HEK293T (cell line): ENCODE measurements at regions not wholly inside any gene's neighbourhood (a gene's known extent, or its start where the extent isn't known, plus 50 kb on each side); places are given as distances from the start of the nearest gene placed in this dataset.

Experiments
- ARNT ChIP-seq: fragments of 450-650 bp; IDR thresholded peaks from 2 replicates; pipeline ENCODE4 v1.6.1; 2017; ENCODE audit warnings: mild to moderate bottlenecking
- CTBP1 ChIP-seq: fragments of 450-650 bp; IDR thresholded peaks from 2 replicates; pipeline ENCODE4 v1.6.1; 2016; ENCODE audit warnings: borderline replicate concordance
- FOXA1 ChIP-seq: fragments of 450-650 bp; IDR thresholded peaks from 2 replicates; pipeline ENCODE4 v1.6.1; 2016; ENCODE audit warnings: mild to moderate bottlenecking
- FOXM1 ChIP-seq: fragments of 450-650 bp; IDR thresholded peaks from 2 replicates; pipeline ENCODE4 v1.6.1; 2017; ENCODE audit warnings: mild to moderate bottlenecking, borderline replicate concordance
- HDGF ChIP-seq: fragments of 450-650 bp; IDR thresholded peaks from 2 replicates; pipeline ENCODE4 v1.6.1; 2017; ENCODE audit warnings: antibody characterized with exemption, borderline replicate concordance
- SUZ12 ChIP-seq: fragments of 450-650 bp; IDR thresholded peaks from 2 replicates; pipeline ENCODE4 v1.6.1; 2016; ENCODE audit warnings: mild to moderate bottlenecking
- TARDBP ChIP-seq: fragments of 450-650 bp; IDR thresholded peaks from 2 replicates; pipeline ENCODE4 v1.6.1; 2016
- ZNF384 ChIP-seq: fragments of 450-650 bp; IDR thresholded peaks from 2 replicates; pipeline ENCODE4 v1.6.1; 2016

DNA sequence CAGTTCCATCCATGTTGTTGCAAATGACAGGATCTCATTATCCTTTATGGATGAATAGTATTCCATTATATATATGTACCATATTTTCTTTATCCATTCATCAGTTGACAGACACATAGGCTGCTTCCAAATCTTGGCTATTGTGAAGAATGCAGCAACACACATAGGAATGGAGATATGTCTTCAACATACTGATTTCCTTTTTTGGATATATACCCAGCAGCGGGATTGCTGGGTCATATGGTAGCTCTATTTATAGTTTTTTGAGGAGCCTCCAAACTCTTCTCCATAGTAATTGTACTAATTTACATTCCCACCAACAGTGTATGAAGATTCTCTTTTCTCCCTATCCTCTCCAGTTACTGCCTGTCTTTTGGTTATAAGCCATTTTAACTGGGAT, 383.9 kb upstream of the CHORDC1 start:
- TF ChIP-seq TARDBP, result no peak
- TF ChIP-seq ZNF384, result no peak
- TF ChIP-seq FOXM1, result no peak
- no peak for TF ChIP-seq ARNT
- no peak for TF ChIP-seq HDGF
- no peak for TF ChIP-seq FOXA1
- no peak for TF ChIP-seq SUZ12
- no peak for TF ChIP-seq CTBP1
